ENCODE measurements at regions not wholly inside any gene's neighbourhood (a gene's known extent, or its start where the extent isn't known, plus 50 kb on each side); places are given as distances from the start of the nearest gene placed in this dataset.

- TF ChIP-seq, protein P1, sequence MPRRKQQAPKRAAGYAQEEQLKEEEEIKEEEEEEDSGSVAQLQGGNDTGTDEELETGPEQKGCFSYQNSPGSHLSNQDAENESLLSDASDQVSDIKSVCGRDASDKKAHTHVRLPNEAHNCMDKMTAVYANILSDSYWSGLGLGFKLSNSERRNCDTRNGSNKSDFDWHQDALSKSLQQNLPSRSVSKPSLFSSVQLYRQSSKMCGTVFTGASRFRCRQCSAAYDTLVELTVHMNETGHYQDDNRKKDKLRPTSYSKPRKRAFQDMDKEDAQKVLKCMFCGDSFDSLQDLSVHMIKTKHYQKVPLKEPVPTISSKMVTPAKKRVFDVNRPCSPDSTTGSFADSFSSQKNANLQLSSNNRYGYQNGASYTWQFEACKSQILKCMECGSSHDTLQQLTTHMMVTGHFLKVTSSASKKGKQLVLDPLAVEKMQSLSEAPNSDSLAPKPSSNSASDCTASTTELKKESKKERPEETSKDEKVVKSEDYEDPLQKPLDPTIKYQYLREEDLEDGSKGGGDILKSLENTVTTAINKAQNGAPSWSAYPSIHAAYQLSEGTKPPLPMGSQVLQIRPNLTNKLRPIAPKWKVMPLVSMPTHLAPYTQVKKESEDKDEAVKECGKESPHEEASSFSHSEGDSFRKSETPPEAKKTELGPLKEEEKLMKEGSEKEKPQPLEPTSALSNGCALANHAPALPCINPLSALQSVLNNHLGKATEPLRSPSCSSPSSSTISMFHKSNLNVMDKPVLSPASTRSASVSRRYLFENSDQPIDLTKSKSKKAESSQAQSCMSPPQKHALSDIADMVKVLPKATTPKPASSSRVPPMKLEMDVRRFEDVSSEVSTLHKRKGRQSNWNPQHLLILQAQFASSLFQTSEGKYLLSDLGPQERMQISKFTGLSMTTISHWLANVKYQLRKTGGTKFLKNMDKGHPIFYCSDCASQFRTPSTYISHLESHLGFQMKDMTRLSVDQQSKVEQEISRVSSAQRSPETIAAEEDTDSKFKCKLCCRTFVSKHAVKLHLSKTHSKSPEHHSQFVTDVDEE (CRISPR knock-in tag; IDR thresholded peaks at IDR 0.05), result no peak
- TF ChIP-seq SNAI2 (CRISPR knock-in tag; IDR thresholded peaks at IDR 0.05) (no peak), ZFP3 (CRISPR knock-in tag; IDR thresholded peaks at IDR 0.05) (no peak), ZNF70 (CRISPR knock-in tag; IDR thresholded peaks at IDR 0.05) (no peak), ZNF8 (CRISPR knock-in tag; IDR thresholded peaks at IDR 0.05) (no peak), RARB (CRISPR knock-in tag; IDR thresholded peaks at IDR 0.05) (no peak), ZC3H10 (CRISPR knock-in tag; IDR thresholded peaks at IDR 0.05) (no peak), TCF4 (CRISPR knock-in tag; IDR thresholded peaks at IDR 0.05; ENCODE audit: borderline replicate concordance) (no peak), CSDC2 (CRISPR knock-in tag; IDR thresholded peaks at IDR 0.05) (no peak), OSR1 (CRISPR knock-in tag; IDR thresholded peaks at IDR 0.05) (no peak), ZNF565 (CRISPR knock-in tag; conservative IDR thresholded peaks at IDR 0.05; ENCODE audit: low read depth) (no peak), ARNTL (CRISPR knock-in tag; IDR thresholded peaks at IDR 0.05; ENCODE audit: borderline replicate concordance, low read depth) (no peak), BACH2 (CRISPR knock-in tag; IDR thresholded peaks at IDR 0.05; ENCODE audit: borderline replicate concordance) (no peak)
- TF ChIP-seq, protein P2, sequence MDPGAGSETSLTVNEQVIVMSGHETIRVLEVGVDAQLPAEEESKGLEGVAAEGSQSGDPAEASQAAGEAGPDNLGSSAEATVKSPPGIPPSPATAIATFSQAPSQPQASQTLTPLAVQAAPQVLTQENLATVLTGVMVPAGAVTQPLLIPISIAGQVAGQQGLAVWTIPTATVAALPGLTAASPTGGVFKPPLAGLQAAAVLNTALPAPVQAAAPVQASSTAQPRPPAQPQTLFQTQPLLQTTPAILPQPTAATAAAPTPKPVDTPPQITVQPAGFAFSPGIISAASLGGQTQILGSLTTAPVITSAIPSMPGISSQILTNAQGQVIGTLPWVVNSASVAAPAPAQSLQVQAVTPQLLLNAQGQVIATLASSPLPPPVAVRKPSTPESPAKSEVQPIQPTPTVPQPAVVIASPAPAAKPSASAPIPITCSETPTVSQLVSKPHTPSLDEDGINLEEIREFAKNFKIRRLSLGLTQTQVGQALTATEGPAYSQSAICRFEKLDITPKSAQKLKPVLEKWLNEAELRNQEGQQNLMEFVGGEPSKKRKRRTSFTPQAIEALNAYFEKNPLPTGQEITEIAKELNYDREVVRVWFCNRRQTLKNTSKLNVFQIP (CRISPR knock-in tag; IDR thresholded peaks at IDR 0.05; ENCODE audit: borderline replicate concordance, low read depth), result no peak
- TF ChIP-seq, protein P3, sequence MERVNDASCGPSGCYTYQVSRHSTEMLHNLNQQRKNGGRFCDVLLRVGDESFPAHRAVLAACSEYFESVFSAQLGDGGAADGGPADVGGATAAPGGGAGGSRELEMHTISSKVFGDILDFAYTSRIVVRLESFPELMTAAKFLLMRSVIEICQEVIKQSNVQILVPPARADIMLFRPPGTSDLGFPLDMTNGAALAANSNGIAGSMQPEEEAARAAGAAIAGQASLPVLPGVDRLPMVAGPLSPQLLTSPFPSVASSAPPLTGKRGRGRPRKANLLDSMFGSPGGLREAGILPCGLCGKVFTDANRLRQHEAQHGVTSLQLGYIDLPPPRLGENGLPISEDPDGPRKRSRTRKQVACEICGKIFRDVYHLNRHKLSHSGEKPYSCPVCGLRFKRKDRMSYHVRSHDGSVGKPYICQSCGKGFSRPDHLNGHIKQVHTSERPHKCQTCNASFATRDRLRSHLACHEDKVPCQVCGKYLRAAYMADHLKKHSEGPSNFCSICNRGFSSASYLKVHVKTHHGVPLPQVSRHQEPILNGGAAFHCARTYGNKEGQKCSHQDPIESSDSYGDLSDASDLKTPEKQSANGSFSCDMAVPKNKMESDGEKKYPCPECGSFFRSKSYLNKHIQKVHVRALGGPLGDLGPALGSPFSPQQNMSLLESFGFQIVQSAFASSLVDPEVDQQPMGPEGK (CRISPR knock-in tag; IDR thresholded peaks at IDR 0.05; ENCODE audit: borderline replicate concordance), result no peak
- TF ChIP-seq, protein P4, sequence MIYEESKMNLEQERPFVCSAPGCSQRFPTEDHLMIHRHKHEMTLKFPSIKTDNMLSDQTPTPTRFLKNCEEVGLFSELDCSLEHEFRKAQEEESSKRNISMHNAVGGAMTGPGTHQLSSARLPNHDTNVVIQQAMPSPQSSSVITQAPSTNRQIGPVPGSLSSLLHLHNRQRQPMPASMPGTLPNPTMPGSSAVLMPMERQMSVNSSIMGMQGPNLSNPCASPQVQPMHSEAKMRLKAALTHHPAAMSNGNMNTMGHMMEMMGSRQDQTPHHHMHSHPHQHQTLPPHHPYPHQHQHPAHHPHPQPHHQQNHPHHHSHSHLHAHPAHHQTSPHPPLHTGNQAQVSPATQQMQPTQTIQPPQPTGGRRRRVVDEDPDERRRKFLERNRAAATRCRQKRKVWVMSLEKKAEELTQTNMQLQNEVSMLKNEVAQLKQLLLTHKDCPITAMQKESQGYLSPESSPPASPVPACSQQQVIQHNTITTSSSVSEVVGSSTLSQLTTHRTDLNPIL (CRISPR knock-in tag; IDR thresholded peaks at IDR 0.05; ENCODE audit: low read depth), result no peak
- ATAC-seq, result no peak
Measured at GRCh38 chr18:27855486-27855885, 321.4 kb downstream of the CDH2 start.

GRCh38 chr18:27854631-27855030, 322.3 kb downstream of the CDH2 start:
- TF ChIP-seq, protein P2 (CRISPR knock-in tag; IDR thresholded peaks at IDR 0.05; ENCODE audit: borderline replicate concordance, low read depth), result no peak
- TF ChIP-seq, protein P3 (CRISPR knock-in tag; IDR thresholded peaks at IDR 0.05; ENCODE audit: borderline replicate concordance), result no peak
- TF ChIP-seq ZNF70 (CRISPR knock-in tag; IDR thresholded peaks at IDR 0.05) (no peak), ZC3H10 (CRISPR knock-in tag; IDR thresholded peaks at IDR 0.05) (no peak), ZNF8 (CRISPR knock-in tag; IDR thresholded peaks at IDR 0.05) (no peak), RARB (CRISPR knock-in tag; IDR thresholded peaks at IDR 0.05) (no peak)
- TF ChIP-seq, protein P5, sequence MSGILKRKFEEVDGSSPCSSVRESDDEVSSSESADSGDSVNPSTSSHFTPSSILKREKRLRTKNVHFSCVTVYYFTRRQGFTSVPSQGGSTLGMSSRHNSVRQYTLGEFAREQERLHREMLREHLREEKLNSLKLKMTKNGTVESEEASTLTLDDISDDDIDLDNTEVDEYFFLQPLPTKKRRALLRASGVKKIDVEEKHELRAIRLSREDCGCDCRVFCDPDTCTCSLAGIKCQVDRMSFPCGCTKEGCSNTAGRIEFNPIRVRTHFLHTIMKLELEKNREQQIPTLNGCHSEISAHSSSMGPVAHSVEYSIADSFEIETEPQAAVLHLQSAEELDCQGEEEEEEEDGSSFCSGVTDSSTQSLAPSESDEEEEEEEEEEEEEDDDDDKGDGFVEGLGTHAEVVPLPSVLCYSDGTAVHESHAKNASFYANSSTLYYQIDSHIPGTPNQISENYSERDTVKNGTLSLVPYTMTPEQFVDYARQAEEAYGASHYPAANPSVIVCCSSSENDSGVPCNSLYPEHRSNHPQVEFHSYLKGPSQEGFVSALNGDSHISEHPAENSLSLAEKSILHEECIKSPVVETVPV (CRISPR knock-in tag; IDR thresholded peaks at IDR 0.05), result no peak
- TF ChIP-seq, protein P1 (CRISPR knock-in tag; IDR thresholded peaks at IDR 0.05), result no peak
- ATAC-seq, result no peak
